H1 (cell line): ENCODE measurements at regions not wholly inside any gene's neighbourhood (a gene's known extent, or its start where the extent isn't known, plus 50 kb on each side); places are given as distances from the start of the nearest gene placed in this dataset.

ENCODE experiments used
- ATF3 ChIP-seq: IDR thresholded peaks from 2 replicates; pipeline ENCODE4 v1.6.1; 2011; ENCODE audit warnings: low read depth, mild to moderate bottlenecking, low read length; ENCODE audit not compliant: insufficient read depth
- CHD1 ChIP-seq: IDR thresholded peaks from 2 replicates; pipeline ENCODE4 v1.6.1; 2012; ENCODE audit warnings: low read depth, low read length, improper control_type of control experiment
- KDM4A ChIP-seq: IDR thresholded peaks from one replicate; pipeline ENCODE4 v1.7.1; 2012; ENCODE audit warnings: low read depth, mild to moderate bottlenecking, moderate library complexity, low read length, inconsistent platforms; ENCODE audit not compliant: severe bottlenecking

GRCh38 chr6:4004249-4004648, 74.7 kb downstream of the FAM217A start (continued):
- no peak for TF ChIP-seq KDM4A
- TF ChIP-seq CHD1 = no peak
- TF ChIP-seq ATF3 = no peak
